K562 (cell line): ENCODE measurements at regions not wholly inside any gene's neighbourhood (a gene's known extent, or its start where the extent isn't known, plus 50 kb on each side); places are given as distances from the start of the nearest gene placed in this dataset.

ENCODE experiments used
- CREB5 ChIP-seq: fragments of 250-450 bp; sonication (Bioruptor Pico); IDR thresholded peaks from 2 replicates; pipeline ENCODE4 v1.5.0; 2020; ENCODE audit warnings: mild to moderate bottlenecking
- RBBP5 ChIP-seq: fragments of 200-600 bp; sonication (generic); IDR thresholded peaks from 2 replicates; pipeline ENCODE4 v1.6.1; 2012; ENCODE audit warnings: borderline replicate concordance, mild to moderate bottlenecking, low read length, control low read depth, inconsistent platforms; ENCODE audit not compliant: insufficient read depth, poor library complexity, severe bottlenecking
- SRF ChIP-seq, 2 experiments: fragments of 250-450, 450-650 bp in 1 of 2; sonication (Bioruptor Pico) in 1 of 2; sonication (generic) in 1 of 2; formaldehyde crosslinking; IDR thresholded peaks; 2 replicates each; pipeline versions ENCODE4 v1.5.0 to v1.5.1; 2020 to 2022; ENCODE audit warnings: mild to moderate bottlenecking in 1 of 2, missing genetic modification reagents in 1 of 2
- TEAD4 ChIP-seq, 2 experiments: sonication (generic) in 1 of 2; formaldehyde crosslinking in 1 of 2; IDR thresholded peaks; 2 replicates each; pipeline versions ENCODE4 v1.6.1 to v1.8.0; 2012 to 2022; ENCODE audit warnings: borderline replicate concordance in 1 of 2, inconsistent platforms in 1 of 2, low read length in 1 of 2, mild to moderate bottlenecking in 1 of 2, missing genetic modification reagents in 1 of 2
- TF ChIP-seq, protein P1 (sequence below), 3 experiments: IDR thresholded peaks in 2 of 3; conservative IDR thresholded peaks in 1 of 3; 2 replicates each; pipeline ENCODE4 v1.5.1; 2011 to 2012; ENCODE audit warnings: low read length in 3 of 3, mild to moderate bottlenecking in 3 of 3, control low read depth in 2 of 3, improper control_type of control experiment in 1 of 3, inconsistent platforms in 1 of 3, low read depth in 1 of 3, mixed read lengths in 1 of 3, moderate library complexity in 1 of 3; ENCODE audit not compliant: insufficient read depth in 2 of 3
- TF ChIP-seq, protein P2 (sequence below): fragments of 250-450 bp; sonication (Bioruptor Pico); IDR thresholded peaks from 2 replicates; pipeline ENCODE4 v1.5.0; 2022; ENCODE audit warnings: mild to moderate bottlenecking
- TF ChIP-seq, protein P3 (sequence below): fragments of 450-650 bp; IDR thresholded peaks from 2 replicates; pipeline ENCODE4 v1.6.1; 2017; ENCODE audit warnings: mild to moderate bottlenecking, moderate library complexity

DNA sequence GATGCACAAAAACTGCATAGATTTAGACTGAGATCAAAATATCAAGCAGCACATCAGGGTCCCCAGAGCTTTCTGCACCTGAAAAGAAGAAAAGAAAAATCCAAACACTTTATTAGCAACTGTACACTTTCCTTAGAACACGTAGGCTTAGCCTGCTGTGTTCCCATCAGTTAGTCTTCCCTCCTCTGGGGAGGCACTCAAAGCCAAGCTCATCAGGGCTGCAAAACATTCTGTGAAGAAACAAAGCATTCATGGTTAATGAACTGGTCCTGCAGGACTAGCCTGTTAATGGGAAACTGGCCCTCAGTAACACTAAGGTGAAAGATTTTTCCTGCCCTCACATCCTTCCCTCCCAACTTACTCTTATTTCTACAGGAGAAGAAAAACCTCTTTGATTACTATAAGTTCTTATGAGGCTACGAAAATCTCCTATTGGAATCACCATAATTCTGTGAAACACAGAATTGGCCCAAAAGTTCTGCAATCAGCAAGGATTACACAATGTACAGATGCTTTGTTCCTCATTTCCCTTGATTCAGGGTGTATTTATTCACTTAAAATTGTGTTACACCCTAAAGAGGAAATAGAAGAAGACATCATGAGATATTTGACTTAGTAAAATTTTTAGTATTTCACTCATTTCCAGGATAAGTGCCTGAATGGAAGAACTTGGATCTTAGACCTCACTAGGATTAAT lies 901.0 kb upstream of the MAP3K7 start:
- TF ChIP-seq, protein P1, sequence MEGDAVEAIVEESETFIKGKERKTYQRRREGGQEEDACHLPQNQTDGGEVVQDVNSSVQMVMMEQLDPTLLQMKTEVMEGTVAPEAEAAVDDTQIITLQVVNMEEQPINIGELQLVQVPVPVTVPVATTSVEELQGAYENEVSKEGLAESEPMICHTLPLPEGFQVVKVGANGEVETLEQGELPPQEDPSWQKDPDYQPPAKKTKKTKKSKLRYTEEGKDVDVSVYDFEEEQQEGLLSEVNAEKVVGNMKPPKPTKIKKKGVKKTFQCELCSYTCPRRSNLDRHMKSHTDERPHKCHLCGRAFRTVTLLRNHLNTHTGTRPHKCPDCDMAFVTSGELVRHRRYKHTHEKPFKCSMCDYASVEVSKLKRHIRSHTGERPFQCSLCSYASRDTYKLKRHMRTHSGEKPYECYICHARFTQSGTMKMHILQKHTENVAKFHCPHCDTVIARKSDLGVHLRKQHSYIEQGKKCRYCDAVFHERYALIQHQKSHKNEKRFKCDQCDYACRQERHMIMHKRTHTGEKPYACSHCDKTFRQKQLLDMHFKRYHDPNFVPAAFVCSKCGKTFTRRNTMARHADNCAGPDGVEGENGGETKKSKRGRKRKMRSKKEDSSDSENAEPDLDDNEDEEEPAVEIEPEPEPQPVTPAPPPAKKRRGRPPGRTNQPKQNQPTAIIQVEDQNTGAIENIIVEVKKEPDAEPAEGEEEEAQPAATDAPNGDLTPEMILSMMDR (IDR thresholded peaks at IDR 0.05 in 2 of 3, conservative IDR thresholded peaks at IDR 0.05 in 1 of 3; ENCODE audit: insufficient read depth in 2 of 3, low read depth in 1 of 3, low read length in 3 of 3): no peak
- TF ChIP-seq CREB5 (CRISPR knock-in tag) (no peak), RBBP5 (no peak), TEAD4 (IDR thresholded peaks at IDR 0.05; ENCODE audit: low read length) (no peak), TEAD4 (CRISPR knock-in tag; IDR thresholded peaks at IDR 0.05; ENCODE audit: borderline replicate concordance) (no peak), SRF (CRISPR knock-in tag; IDR thresholded peaks at IDR 0.05) (no peak)
- TF ChIP-seq, protein P2, sequence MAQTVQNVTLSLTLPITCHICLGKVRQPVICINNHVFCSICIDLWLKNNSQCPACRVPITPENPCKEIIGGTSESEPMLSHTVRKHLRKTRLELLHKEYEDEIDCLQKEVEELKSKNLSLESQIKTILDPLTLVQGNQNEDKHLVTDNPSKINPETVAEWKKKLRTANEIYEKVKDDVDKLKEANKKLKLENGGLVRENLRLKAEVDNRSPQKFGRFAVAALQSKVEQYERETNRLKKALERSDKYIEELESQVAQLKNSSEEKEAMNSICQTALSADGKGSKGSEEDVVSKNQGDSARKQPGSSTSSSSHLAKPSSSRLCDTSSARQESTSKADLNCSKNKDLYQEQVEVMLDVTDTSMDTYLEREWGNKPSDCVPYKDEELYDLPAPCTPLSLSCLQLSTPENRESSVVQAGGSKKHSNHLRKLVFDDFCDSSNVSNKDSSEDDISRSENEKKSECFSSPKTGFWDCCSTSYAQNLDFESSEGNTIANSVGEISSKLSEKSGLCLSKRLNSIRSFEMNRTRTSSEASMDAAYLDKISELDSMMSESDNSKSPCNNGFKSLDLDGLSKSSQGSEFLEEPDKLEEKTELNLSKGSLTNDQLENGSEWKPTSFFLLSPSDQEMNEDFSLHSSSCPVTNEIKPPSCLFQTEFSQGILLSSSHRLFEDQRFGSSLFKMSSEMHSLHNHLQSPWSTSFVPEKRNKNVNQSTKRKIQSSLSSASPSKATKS (CRISPR knock-in tag): no peak
- TF ChIP-seq, protein P3, sequence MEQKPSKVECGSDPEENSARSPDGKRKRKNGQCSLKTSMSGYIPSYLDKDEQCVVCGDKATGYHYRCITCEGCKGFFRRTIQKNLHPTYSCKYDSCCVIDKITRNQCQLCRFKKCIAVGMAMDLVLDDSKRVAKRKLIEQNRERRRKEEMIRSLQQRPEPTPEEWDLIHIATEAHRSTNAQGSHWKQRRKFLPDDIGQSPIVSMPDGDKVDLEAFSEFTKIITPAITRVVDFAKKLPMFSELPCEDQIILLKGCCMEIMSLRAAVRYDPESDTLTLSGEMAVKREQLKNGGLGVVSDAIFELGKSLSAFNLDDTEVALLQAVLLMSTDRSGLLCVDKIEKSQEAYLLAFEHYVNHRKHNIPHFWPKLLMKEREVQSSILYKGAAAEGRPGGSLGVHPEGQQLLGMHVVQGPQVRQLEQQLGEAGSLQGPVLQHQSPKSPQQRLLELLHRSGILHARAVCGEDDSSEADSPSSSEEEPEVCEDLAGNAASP: no peak
